Pancreas (tissue), 10 donors: ENCODE measurements at regions not wholly inside any gene's neighbourhood (a gene's known extent, or its start where the extent isn't known, plus 50 kb on each side); places are given as distances from the start of the nearest gene placed in this dataset.

Experiments
- ATAC-seq, 4 donors: fragments of 200-7000 bp; cut with Tn5 transposase; one replicate each; pipeline versions ENCODE4 v1.8.0 to v1.9.1; 2020; ENCODE audit warnings: mild to moderate bottlenecking in 4 of 4, moderate library complexity in 4 of 4
- DNase-seq, 6 donors: peaks; one replicate each; pipeline ENCODE4 v3.0.0-alpha.2; 2020
- FAIRE-seq: peaks from 2 replicates; lab custom pipeline; 2012; peaks lifted over from hg19 to GRCh38; lab: Jason Lieb, UNC
- H3K27ac ChIP-seq, 4 donors: fragments of 200-600 bp; sonication (generic); 1 replicate in 3 of 4; 2 replicates in 1 of 4; pipeline versions ENCODE4 v1.5.0 to v1.8.0; 2020
- H3K27me3 ChIP-seq, 4 donors: fragments of 200-600 bp; one replicate each; pipeline ENCODE4 v1.8.0; 2021
- H3K36me3 ChIP-seq, 3 donors: fragments of 200-600 bp; sonication (generic) in 1 of 3; one replicate each; pipeline versions ENCODE4 v1.5.0 to v1.8.0; 2020 to 2021
- H3K4me1 ChIP-seq, 3 donors: fragments of 200-600 bp; one replicate each; pipeline ENCODE4 v1.8.0; 2021
- H3K4me3 ChIP-seq, 4 donors: fragments of 200-600 bp; sonication (generic) in 2 of 4; one replicate each; pipeline versions ENCODE4 v1.5.0 to v1.8.0; 2020 to 2021
- H3K9me3 ChIP-seq, 4 donors: fragments of 200-600 bp; one replicate each; pipeline ENCODE4 v1.8.0; 2021
- CTCF ChIP-seq, 4 donors: fragments of 200-600 bp; sonication (generic) in 3 of 4; IDR thresholded peaks; one replicate each; pipeline versions ENCODE4 v1.5.0 to v1.8.0; 2021; ENCODE audit warnings: antibody characterized with exemption in 4 of 4
- WGBS, 2 donors: extraction: QIAGEN DNeasy Blood & Tissue Kit; methylation state at CpG; one replicate each; pipeline ENCODE4 v1.1.7; 2013; 5-methylcytosine and 5-hydroxymethylcytosine counted together
- intact Hi-C, 3 donors: fragments of 100-400 bp; cut with DNase I; formaldehyde crosslinking; loops; one replicate each; pipeline versions ENCODE4 v1.11.1 to v1.14.2; 2022
- donor health status: healthy with polysubstance abuse.
- donor health status: DM: no; HTN: no; CAD: no; lungs with moderate emphysema.
- donor health status: DM: no; HTN: no; CAD: no.
- donor health status: control.
- donor health status: control.
- donor health status: Bipolar disorder and iron deficiency.
- donor health status: DM: yes; HTN: yes; CAD: no.
- donor health status: DM: no; HTN: no; CAD: no.
- donor health status: DM: no; HTN: no; CAD: no.
- donor health status: DM: yes; HTN: yes; CAD: no.

GRCh38 chr2:145501920-145502319 is 982.0 kb upstream of the ZEB2 start:
- WGBS, 2 donors = 77 to 86% methylated on average over 3 of the region's 3 CpGs
- DNase-seq (no peak), FAIRE-seq (no peak), ATAC-seq (no peak)
- TF ChIP-seq CTCF (IDR thresholded peaks at IDR 0.05) = no peak
- H3K27ac ChIP-seq = no peak overlapping the region
- no peaks in the 10 kb centered on the region for H3K9me3 ChIP-seq
- intact Hi-C loops = no loop called here
- no peak overlapping the region for H3K4me3 ChIP-seq
- H3K27me3 ChIP-seq = no peaks in the 10 kb centered on the region
- H3K4me1 ChIP-seq = no peaks in the 10 kb centered on the region
- no peaks in the 10 kb centered on the region for H3K36me3 ChIP-seq

- FAIRE-seq (no peak), DNase-seq (no peak), ATAC-seq (no peak)
- H3K4me1 ChIP-seq = no peaks in the 10 kb centered on the region
- no peaks in the 10 kb centered on the region for H3K27me3 ChIP-seq
- H3K9me3 ChIP-seq = no peaks in the 10 kb centered on the region
- no peaks in the 10 kb centered on the region for H3K36me3 ChIP-seq
- no peak overlapping the region for H3K27ac ChIP-seq
- no peak overlapping the region for H3K4me3 ChIP-seq
- WGBS, 2 donors = 71 to 83% methylated on average over 3 of the region's 3 CpGs
- TF ChIP-seq CTCF (IDR thresholded peaks at IDR 0.05) = no peak
- intact Hi-C loops = no loop called here
Observed at GRCh38 chr2:145495590-145495989, 975.7 kb upstream of the ZEB2 start.

- no peak for FAIRE-seq
- H3K36me3 ChIP-seq = no peaks in the 10 kb centered on the region
- ATAC-seq = no peak
- no peaks in the 10 kb centered on the region for H3K27me3 ChIP-seq
- intact Hi-C loops = no loop called here
- no peak overlapping the region for H3K4me3 ChIP-seq
- DNase-seq = no peak
- H3K27ac ChIP-seq = no peak overlapping the region
- 77 to 86% methylated on average over 1 of the region's 1 CpG for WGBS, 2 donors
- TF ChIP-seq CTCF (IDR thresholded peaks at IDR 0.05) = no peak
- no peaks in the 10 kb centered on the region for H3K4me1 ChIP-seq
- no peaks in the 10 kb centered on the region for H3K9me3 ChIP-seq
Observed at GRCh38 chr2:145494441-145494840, 974.5 kb upstream of the ZEB2 start.

- Histone ChIP-seq H3K4me3 (no peak overlapping the region), H3K27ac (no peak overlapping the region), H3K4me1 (no peaks in the 10 kb centered on the region), H3K9me3 (no peaks in the 10 kb centered on the region), H3K27me3 (no peaks in the 10 kb centered on the region), H3K36me3 (no peaks in the 10 kb centered on the region)
- DNase-seq (no peak), ATAC-seq (no peak), FAIRE-seq (no peak)
- intact Hi-C loops = no loop called here
- no peak for TF ChIP-seq CTCF (IDR thresholded peaks at IDR 0.05)
- 83 to 88% methylated on average over 3 of the region's 3 CpGs for WGBS, 2 donors
Observed at GRCh38 chr2:145488571-145488970, 968.7 kb upstream of the ZEB2 start.

- FAIRE-seq = no peak
Observed at GRCh38 chr2:145484448-145485097, 964.7 kb upstream of the ZEB2 start.

More at GRCh38 chr2:145484448-145485097, 964.7 kb upstream of the ZEB2 start:
- intact Hi-C loops = no loop called here
- H3K4me1 ChIP-seq = no peaks in the 10 kb centered on the region
- DNase-seq = no peak
- no peak overlapping the region for H3K27ac ChIP-seq
- no peaks in the 10 kb centered on the region for H3K27me3 ChIP-seq
- TF ChIP-seq CTCF (IDR thresholded peaks at IDR 0.05) = peak in 1 of 4 donors; percentile 8
- no peaks in the 10 kb centered on the region for H3K36me3 ChIP-seq
- H3K9me3 ChIP-seq = no peaks in the 10 kb centered on the region
- peak in 2 of 4 donors; percentile 27 to 40 for ATAC-seq
- no peak overlapping the region for H3K4me3 ChIP-seq
